ENCODE measurements at regions not wholly inside any gene's neighbourhood (a gene's known extent, or its start where the extent isn't known, plus 50 kb on each side); places are given as distances from the start of the nearest gene placed in this dataset.

DNA sequence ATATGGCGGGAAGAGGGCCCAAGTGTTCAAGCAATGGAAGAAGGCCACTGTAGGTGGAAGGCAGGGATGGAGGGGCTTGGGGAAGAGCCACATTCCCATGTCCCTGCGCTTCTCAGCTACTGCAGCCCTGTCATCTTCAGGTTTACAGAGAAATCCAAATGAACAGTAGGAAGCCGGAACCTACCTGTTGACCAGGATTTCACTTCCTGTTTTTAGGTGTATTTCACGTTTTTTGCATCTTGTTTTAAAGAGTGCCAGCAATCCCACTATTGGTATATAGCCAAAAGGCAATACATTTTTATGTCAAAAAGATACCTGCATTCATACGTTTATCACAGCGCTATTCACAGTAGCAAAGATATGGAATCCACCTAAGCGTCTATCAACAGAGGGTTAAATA lies 159.2 kb downstream of the SLC35B3 start:
- TF ChIP-seq SIN3A (IDR thresholded peaks at IDR 0.05; ENCODE audit: borderline replicate concordance, insufficient read depth, low read length): no peak
- TF ChIP-seq POLR2AphosphoS5 (IDR thresholded peaks at IDR 0.05; ENCODE audit: low read depth, low read length): no peak

- TF ChIP-seq POLR2AphosphoS5 (IDR thresholded peaks at IDR 0.05; ENCODE audit: low read depth, low read length) (no peak), TAF1 (IDR thresholded peaks at IDR 0.05; ENCODE audit: borderline replicate concordance, insufficient read depth, low read length) (no peak), SIN3A (IDR thresholded peaks at IDR 0.05; ENCODE audit: borderline replicate concordance, insufficient read depth, low read length) (no peak), FOXP2 (optimal IDR thresholded peaks at IDR 0.05; ENCODE audit: borderline replicate concordance, extremely low read depth, extremely low read length, insufficient read depth) (no peak), REST (IDR thresholded peaks at IDR 0.05; ENCODE audit: insufficient read depth in 1 of 2, low read depth in 2 of 2, low read length in 2 of 2) (no peak)
These were observed 159.7 kb downstream of the SLC35B3 start for GRCh38 chr6:8275667-8276066.

DNA sequence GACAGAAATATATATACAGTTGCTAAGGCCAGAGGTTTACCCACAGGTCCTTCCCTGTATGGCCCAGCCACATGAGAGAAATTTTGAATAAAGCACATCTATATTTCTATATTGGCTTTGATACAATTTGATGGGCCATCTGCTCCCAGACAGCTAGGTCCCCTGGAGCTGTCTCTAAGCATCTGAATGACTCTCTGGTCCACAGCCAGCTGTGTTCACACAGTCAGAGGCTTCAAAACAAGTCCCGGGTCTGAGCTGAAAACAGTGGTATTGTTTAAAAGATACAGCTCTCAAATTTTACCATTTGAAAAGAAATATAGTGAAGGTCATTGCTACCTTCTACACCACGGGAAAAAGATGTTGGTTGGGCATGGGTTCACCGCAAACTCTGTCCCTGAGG lies 161.1 kb downstream of the SLC35B3 start:
- TF ChIP-seq FOXP2 (optimal IDR thresholded peaks at IDR 0.05; ENCODE audit: borderline replicate concordance, extremely low read depth, extremely low read length, insufficient read depth): no peak
- no peak for TF ChIP-seq POLR2AphosphoS5 (IDR thresholded peaks at IDR 0.05; ENCODE audit: low read depth, low read length)
- TF ChIP-seq SIN3A (IDR thresholded peaks at IDR 0.05; ENCODE audit: borderline replicate concordance, insufficient read depth, low read length): no peak
- TF ChIP-seq REST (IDR thresholded peaks at IDR 0.05; ENCODE audit: insufficient read depth in 1 of 2, low read depth in 2 of 2, low read length in 2 of 2): no peak
- no peak for TF ChIP-seq TAF1 (IDR thresholded peaks at IDR 0.05; ENCODE audit: borderline replicate concordance, insufficient read depth, low read length)

DNA sequence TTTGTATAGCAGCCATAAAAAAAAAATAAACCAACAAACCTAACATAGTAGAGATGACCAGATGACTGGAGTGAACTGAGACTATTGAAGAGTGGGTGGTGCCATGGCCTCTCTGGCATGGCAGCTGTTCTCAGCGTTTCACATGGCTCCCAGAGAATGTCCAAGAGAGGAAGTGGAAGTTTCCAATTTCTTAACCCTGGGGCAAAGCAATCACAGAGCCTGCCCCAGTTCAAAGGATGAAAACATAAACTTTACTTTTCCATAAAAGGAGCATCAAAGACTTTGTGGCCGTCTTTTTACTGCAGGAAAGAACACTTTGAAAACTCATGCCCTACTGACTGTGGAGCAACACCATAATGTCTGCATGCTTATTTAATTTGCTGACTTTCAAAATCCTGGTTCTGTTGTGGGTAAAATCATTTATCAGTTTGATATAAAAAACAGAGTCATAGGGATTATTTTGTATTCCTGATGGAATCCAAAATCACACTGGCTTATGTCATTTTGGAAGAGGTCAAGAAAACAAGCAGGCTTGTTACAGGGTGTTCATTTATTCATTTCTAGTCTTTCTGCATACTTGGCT lies 165.4 kb downstream of the SLC35B3 start:
- TF ChIP-seq TAF1 (IDR thresholded peaks at IDR 0.05; ENCODE audit: borderline replicate concordance, insufficient read depth, low read length) (no peak), SIN3A (IDR thresholded peaks at IDR 0.05; ENCODE audit: borderline replicate concordance, insufficient read depth, low read length) (no peak), FOXP2 (optimal IDR thresholded peaks at IDR 0.05; ENCODE audit: borderline replicate concordance, extremely low read depth, extremely low read length, insufficient read depth) (no peak), REST (IDR thresholded peaks at IDR 0.05; ENCODE audit: insufficient read depth in 1 of 2, low read depth in 2 of 2, low read length in 2 of 2) (no peak), POLR2AphosphoS5 (IDR thresholded peaks at IDR 0.05; ENCODE audit: low read depth, low read length) (no peak)

- TF ChIP-seq REST (IDR thresholded peaks at IDR 0.05; ENCODE audit: insufficient read depth in 1 of 2, low read depth in 2 of 2, low read length in 2 of 2) (no peak), TAF1 (IDR thresholded peaks at IDR 0.05; ENCODE audit: borderline replicate concordance, insufficient read depth, low read length) (no peak), SIN3A (IDR thresholded peaks at IDR 0.05; ENCODE audit: borderline replicate concordance, insufficient read depth, low read length) (no peak), FOXP2 (optimal IDR thresholded peaks at IDR 0.05; ENCODE audit: borderline replicate concordance, extremely low read depth, extremely low read length, insufficient read depth) (no peak), POLR2AphosphoS5 (IDR thresholded peaks at IDR 0.05; ENCODE audit: low read depth, low read length) (no peak)
These were observed 166.3 kb downstream of the SLC35B3 start for GRCh38 chr6:8269094-8269493.

Data from PFSK-1 (cell line).